ENCODE measurements at regions not wholly inside any gene's neighbourhood (a gene's known extent, or its start where the extent isn't known, plus 50 kb on each side); places are given as distances from the start of the nearest gene placed in this dataset.

DNA sequence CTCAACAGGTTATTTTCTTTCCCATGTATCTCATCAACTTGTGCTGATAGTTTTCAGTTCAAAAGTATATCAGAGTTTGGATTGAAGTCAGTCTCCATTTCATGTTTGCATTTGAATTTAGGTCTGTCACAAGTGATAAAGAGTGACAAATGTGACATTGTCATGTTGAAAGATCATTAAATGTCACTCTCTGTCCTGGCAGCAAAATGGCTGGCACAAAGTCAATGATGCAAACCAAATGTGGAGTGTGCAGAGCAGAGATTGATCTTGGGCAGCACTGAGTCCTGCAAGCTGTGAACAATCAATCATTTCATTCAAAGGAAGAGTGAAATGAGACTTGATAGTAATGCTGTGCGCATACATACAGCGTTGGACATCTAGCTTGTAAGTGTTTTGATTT is 421.8 kb upstream of the CDH7 start:
- TF ChIP-seq CTCF (conservative IDR thresholded peaks at IDR 0.05; ENCODE audit: low read length) (no peak), EZH2phosphoT487 (IDR thresholded peaks at IDR 0.05; ENCODE audit: borderline replicate concordance, low read depth, low read length) (no peak)
